NOMO-1 (cell line): ENCODE measurements at regions not wholly inside any gene's neighbourhood (a gene's known extent, or its start where the extent isn't known, plus 50 kb on each side); places are given as distances from the start of the nearest gene placed in this dataset.
"Not testable (repeated sequence)": the region's sequence is repeated elsewhere in the genome, so short reads cannot be mapped to it uniquely, and the experiment has no call there.

Experiments
- DNase-seq, 2 experiments: peaks; one replicate each; lab custom pipeline; 2025; ENCODE audit not compliant: unreplicated experiment in 2 of 2; lab: John Stamatoyannopoulos, UW

DNA sequence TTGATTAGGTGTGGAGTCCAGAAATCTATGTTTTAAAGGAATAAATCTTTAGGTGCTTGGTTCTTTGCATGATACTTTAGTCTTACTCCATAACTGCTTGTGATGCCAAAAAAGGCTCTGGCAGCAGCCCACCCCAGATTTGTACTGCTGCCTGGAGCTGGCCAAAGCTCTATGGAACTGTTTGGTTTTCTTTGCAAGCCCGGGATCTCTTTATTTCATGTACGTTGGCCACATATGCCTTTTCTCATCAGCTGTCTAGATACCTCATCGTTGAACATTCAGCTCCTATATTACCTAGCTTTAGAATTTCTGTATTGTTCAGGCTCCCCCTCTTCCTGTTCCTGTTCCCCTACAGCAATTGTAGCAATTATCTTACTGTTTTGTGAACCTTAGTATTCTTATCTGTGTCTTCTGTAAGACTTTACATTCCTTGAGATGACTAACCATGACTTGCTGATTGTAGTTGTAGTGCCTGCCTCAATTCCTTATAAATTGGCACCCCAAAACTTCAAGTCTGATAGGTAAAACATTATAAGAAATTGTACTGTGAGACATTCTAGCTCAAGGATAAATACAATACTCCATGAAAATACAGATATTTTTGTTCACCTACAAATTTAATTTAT lies 199.4 kb upstream of the GPRIN3 start:
- no peak for DNase-seq

DNA sequence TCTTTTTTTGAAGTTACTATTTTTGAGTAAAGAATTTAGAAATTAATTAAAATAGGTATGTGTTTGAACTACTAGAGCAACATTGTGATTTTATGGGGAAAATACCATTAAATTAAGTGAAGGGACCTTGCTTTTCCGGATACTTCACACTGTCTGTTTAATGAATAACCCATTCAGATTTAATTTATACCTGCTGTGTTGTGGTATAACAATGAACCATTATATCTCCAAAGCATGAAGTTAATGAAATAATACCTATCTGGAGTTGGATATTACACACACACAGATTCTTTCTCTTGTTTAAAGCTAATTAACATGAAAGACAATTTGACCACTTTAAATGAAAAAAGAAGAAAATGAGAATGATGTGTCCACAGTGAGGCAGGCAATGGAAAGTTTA lies 195.0 kb upstream of the GPRIN3 start:
- DNase-seq = no peak

DNA sequence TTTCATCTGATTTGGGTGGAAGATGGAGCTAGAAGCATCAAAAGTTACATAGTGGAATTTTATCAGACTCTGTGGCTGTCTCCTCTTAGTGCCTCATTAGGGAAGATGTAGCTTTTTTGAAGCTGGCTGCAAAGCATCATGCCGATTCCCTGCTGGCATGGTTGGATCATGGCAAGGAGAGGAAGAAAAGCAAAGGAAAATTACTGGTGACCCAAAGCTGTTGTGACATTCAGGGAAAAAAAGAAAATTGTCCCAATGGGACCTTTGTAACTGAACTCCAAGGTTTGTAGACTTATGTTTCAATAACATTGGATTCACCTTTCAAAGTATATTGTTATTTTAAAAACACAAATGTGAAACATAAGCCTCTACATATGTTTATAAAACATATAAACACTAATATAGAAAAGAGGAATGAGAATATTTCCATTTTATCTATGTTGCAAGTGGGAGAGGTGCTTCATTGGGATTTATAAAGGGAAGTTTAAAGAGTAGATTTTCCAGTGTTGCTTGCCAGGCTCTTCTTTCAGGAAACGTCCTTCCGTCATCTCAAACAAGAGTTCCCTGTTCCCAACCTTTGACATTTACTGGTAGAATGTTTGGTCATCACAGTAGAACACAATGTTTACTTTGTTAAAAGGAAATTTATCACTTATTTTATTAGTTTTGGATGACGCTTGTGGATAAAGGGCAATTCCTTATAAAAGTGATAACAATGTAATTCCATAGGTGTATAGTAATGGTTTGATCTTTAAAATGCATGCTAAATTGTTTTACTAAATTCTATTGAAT lies 190.1 kb upstream of the GPRIN3 start:
- DNase-seq = no peak

DNA sequence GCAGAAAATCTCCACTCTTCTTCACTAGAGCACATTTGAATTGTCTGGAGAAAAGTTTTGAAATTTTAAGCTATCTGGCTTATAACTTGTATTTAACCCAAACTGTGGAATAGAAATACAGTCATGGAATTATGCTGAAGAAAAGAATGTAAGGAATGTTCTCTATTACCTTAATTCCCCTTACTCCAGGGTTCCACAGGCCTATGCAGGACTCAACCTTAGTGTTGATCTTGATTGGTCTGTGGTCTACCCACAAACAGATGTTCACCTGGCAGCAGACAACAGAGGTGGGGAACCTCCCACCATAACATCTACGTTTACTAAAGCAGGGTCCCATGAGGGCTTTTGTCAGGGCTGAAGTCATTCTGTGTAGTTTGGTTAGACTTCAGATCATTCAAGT lies 189.3 kb upstream of the GPRIN3 start:
- no peak for DNase-seq

DNA sequence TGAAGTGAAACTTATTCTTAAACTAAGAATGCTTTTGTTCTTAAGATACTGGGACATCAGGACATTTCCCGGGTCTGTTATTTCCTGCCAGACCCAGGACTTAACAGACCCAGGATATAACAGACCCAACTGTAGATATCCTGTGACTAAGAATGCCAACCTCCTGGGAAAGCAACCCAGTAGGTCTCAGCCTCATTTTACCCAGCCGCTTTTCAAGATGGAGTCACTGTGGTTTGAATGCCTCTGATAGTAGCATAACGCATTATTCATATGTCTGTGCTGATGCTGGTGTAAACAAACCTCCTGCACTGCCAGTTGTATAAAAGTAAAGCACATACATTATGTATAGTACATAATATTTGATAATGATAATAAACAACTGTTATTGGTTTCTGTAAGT lies 185.8 kb upstream of the GPRIN3 start:
- no peak for DNase-seq

DNA sequence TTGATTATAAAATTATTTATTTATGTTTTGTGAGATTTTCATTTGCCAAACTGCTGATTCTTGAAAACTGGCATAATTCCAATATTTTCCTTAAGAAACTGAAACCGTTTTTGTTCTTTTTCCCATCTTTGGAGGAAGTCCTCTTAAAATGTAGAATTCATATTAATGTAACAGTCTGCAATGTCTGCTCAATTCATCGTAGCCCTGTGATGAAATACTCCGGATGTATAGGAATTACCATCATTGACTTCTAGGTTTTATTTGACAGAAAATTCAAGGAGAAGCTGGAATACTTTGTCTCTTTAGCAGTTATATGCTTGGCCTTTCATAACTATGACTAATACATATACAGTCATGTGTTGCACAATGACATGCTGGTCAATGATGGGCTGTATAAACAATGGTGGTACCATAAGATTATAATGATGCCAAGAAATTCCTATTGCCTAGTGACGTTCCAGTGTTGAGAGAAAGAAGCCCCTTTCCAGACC lies 185.0 kb upstream of the GPRIN3 start:
- no peak for DNase-seq

DNA sequence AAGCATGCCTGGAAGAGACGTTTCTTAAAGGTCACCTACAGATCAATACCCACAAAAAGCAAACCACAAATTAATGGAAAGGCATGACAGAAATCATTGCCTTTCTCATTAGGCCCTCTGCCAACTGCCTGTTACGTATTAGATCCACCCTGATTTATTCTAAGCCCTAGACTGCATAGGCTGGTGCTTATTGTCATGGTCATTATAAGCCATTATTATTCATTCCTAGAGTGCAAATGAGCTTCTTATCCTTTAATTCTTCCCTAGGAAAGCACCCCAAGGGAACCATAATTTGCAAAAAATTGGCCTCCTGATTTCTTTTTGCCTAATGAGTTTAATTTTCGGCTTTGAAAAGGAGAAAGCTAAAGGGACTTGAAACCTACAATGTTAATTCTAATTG lies 184.2 kb upstream of the GPRIN3 start:
- DNase-seq = no peak

DNA sequence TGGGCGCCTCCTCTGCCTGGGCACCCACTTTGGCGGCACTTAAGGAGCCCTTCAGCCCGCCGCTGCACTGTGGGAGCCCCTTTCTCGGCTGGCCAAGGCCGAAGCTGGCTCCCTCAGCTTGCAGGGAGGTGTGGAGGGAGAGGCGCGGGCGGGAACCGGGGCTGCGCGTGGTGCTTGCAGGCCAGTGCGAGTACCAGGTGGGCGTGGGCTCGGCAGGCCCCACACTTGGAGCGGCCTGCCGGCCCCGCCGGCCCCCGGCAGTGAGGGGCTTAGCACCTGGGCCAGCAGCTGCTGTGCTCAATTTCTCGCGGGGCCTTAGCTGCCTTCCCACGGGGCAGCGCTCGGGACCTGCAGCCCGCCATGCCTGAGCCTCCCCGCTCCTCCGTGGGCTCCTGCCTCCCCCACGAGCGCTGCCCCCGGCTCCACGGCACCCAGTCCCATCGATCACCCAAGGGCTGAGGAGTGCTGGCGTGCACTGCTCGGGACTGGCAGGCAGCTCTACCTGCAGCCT lies 182.4 kb upstream of the GPRIN3 start:
- not testable (repeated sequence) for DNase-seq

DNA sequence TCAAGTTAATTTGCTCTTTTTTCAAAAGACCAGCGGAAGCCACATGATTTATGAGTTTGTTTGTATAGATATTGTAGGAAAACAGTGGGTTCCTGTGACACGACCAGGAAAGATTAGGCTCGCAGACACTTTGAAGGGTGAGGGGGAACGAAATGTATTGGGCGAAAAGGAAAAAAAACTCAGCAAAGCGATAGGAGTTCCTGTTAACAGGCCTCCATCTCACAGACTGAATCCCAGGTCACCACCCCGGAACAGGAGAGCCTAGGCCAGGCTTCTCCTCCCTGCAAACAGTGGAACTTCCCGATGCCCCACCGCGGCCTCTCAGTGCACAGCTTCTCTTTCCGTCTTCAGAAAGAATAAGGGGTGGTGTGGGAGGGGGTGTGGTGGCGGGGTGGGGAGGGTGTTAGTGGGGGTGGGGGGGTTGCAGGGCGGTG lies 181.8 kb upstream of the GPRIN3 start:
- DNase-seq = no peak

DNA sequence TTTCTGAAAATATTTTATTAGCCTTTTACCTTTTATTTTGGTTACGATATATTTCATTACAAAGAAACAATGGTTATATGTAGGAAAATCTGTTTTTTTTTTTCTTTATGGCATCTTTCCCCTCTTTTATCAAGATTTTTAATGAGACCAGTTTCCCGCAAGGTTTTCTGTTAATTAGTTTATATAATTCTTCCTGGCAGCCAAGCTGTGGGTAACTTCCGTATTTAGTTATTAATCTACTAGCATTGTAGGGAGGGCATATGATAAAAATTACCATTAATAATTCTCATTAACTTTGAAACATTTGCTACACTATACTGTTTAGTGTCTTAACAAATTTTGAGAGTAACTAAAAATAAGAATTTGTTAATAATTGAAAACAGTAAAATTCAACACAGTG lies 181.1 kb upstream of the GPRIN3 start:
- DNase-seq = no peak

DNA sequence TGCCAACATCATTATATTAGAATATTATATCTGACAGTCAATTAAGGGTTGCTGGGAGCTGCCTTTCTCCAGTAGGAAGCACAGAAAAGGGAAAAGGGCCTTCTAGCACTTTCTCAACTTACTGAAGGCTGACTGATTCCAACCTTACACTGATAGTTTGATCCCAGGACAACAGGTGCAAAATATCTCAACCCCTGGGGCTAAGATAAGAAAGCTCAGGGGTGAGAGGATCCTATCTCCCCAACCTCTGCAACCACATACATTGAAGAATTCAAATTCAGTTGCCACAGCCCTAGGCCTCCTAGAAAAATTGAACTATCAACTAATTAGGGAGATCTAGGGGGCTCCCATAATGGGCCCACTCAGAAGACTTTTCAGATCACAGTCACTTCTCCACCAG lies 179.1 kb upstream of the GPRIN3 start:
- DNase-seq = no peak

DNA sequence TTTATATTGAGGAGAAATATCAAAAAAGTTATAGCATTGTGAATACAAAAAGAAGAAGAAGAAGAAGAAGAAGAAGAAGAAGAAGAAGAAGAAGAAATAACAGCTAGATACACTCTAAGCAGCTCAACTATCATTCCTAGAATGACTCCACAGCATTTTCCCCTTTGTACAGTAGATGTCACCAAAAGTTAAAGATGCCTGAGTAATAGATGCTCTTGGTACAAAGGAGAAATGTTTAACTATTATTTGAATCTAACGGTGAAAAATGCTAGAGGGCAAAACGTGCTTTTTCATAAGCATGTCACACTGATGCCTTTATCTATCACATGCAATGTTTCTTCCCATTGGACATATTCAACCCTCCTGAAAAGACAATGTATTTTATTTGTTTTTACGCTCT lies 178.4 kb upstream of the GPRIN3 start:
- peak in 1 of 2 experiments; percentile 7 for DNase-seq

DNA sequence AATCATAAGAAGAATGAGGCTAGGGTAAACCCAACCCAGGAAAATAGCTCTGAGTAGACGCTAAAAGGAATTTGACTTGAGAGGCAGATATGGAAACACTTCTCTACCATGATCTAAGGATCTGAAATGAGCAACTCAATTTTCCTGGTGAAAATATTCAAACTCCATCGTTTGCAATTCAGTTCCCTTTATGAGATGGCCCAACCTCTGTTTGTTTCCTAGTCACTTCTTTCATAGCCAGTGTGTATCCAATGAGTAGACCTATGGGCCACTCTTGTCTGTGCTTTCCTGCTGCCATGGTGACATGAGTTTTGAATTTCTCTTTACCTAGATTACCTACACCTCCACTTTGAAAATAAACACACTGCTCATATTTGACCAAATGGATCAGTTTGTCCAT lies 176.2 kb upstream of the GPRIN3 start:
- no peak for DNase-seq

DNA sequence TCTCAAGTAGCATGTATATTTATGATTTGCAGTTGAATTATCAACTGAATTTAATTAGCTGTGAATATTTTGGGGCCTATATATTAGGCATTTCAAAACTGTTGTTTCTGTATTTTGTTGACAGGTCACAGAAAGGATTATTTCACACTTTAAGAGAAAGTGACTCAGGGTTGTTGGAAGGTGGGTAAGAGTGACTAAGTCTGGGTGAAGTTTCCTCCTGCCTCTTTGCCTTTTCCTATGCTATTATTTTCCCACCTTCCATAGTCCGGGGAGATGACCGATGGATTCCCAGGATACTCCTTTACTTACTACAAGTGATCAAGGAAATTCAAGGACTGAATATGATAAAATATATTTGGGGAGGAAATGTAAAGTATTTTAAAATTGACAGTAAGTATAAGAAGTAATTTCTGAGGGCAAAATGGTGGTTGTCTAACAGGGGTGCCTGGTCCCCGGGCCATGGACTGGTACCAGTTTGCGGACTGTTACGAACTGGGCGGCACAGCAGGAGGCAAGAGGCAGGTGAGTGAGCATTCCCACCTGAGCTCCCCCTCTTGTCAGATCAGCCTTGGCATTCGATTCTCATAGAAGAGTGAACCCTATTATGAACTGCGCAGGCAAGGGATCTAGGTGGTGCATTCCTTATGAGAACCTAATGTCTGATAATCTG lies 175.5 kb upstream of the GPRIN3 start:
- no peak for DNase-seq

DNA sequence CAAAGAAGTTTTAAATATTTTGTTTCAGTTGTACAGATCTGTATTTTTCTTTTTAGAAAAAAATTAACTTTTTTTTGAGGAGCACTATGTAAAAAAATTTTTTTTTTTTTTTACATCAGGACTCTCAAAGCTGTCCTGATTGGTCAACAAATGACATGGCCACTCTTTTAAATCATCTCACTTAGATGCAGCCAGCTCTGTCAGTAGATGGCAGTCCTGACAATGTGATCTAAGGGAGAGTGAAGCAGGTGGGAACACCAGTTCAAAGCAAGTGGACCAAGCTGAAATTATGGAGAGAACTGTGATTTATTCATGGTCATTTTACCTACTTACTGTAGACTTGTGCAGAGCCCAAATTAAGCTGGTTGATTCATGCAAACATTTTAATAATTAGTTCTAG lies 174.7 kb upstream of the GPRIN3 start:
- peak in 1 of 2 experiments; percentile 12 for DNase-seq

DNA sequence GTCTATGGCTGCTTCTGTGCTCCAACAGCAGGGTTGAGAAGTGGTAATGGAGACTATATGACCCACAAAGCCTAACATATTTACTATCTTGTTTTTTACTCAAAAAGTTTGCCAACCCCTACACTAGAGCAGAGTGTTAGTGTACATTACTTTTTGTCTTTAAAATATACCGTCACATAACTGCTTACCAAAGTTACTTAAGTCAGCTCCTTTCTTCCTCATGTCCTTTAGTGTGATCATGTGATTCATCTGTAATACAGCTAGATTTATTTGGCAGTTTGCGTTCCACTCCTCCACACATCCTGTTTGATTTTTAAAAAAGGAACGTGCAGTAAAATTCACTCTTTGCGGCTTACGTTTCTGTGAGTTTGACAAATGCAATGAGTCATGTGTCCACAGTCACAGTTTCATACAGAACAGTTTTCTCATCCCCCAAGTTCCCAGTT lies 162.4 kb upstream of the GPRIN3 start:
- DNase-seq = peak; percentile 56 to 91

DNA sequence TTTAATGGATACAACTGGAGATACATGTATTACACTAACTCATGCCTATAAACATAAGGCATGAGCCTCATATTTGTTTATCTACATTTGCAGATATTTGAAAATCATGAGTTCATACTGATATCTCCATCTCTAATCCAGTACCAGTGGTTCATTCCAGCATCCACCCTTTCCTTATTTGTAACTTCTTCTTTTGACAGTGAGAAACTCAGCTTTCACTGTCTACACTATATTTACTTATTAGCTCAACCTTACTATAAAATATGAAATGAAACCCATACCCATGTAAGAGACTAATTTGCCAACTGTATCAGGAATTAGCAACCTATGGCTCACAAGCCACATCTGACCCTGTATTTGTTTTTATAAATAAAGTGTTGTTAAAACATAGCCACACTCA lies 161.9 kb upstream of the GPRIN3 start:
- DNase-seq = peak in 1 of 2 experiments; percentile 26

DNA sequence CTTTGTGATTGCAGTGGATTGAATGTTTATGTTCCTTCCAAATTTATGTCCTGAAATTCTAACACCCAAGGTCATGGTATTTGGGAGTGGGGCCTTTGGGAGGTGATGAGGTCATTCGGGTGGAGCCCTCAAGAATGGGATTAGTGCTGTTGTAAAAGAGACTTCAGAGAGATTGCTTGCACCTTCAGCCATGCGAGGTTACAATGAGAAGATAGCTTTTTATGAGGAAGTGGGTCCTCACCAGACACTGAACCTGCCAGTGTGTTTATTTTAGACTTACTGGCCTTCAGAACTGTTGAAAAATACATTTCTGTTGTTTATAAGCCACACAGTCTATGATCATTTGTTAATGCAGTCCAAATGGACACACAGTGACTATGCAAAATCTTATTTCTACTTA lies 161.0 kb upstream of the GPRIN3 start:
- peak in 1 of 2 experiments; percentile 51 for DNase-seq

DNA sequence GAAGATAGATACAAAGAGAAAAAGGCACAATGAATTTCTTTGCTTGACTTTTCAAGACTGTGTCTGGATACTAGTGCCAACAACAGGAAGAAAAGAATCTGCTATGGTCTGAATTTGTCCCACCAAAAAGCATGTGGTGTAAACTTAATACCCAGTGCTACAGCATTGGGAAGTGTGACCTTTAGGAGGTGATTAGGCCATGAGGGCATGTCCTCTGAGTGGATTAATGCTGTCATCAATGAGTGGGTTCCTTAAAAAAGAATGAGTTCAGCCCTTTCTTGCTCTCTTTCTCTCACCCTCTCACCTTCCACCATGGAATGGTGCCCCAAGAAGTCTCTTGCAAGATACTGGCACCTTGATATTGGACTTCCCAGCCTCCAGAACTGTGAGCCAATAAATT lies 155.7 kb upstream of the GPRIN3 start:
- DNase-seq = no peak

DNA sequence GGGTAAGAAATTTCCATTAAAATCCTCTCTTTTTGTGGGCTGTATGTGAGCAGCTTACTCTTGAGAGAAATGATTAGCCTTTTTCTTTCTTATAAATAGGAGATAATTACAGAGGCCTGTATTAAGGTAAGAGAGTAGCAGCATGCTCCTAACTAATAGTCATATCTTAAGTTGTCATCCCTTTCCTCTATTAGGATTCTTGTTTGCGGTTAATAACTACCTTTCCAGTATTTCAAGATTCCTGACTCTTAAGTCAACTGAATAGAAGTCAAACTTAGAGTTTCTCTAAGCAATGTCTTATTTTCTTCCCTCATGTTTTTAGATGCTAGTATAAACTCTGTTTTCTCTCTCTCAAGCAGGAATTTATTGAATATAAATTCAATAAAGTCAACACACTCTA lies 139.9 kb upstream of the GPRIN3 start:
- DNase-seq = no peak

DNA sequence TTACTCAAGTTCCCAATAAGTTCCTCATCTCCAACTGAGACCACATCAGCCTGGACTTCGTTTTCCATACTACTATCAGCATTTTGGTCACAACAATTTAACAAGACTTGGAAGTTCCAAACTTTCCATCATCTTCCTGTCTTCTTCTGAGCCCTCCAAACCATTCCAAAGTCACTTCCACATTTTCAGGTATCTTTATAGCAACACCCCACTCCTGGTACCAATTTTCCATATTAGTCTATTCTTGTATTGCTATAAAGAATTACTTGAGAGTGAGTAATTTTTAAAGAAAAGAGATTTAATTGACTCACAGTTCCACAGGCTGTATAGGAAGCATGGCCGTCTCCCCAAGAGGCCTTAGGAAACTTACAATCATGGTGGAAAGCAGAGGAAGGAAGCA lies 138.6 kb upstream of the GPRIN3 start:
- no peak for DNase-seq
